Activated CD4-positive, alpha-beta T cell treated with anti-CD3 and anti-CD28 coated beads, Interleukin-2, amount 10 ng/mL, durations not matched to agents 24 days and 14 days (primary cell): ENCODE measurements at regions not wholly inside any gene's neighbourhood (a gene's known extent, or its start where the extent isn't known, plus 50 kb on each side); places are given as distances from the start of the nearest gene placed in this dataset.

Experiments
- DNase-seq: peaks from one replicate; pipeline ENCODE4 v3.0.0; 2022
- H3K27ac Mint-ChIP-seq: one replicate; pipeline ENCODE4 v1.8.0; 2022; ENCODE audit warnings: mild to moderate bottlenecking, mixed read lengths
- H3K27me3 Mint-ChIP-seq: one replicate; pipeline ENCODE4 v1.8.0; 2022; ENCODE audit warnings: mixed read lengths
- H3K36me3 Mint-ChIP-seq: one replicate; pipeline ENCODE4 v1.8.0; 2022; ENCODE audit warnings: low read depth, mild to moderate bottlenecking, mixed read lengths
- H3K4me1 Mint-ChIP-seq: one replicate; pipeline ENCODE4 v1.8.0; 2021; ENCODE audit warnings: mixed read lengths
- H3K4me3 Mint-ChIP-seq: one replicate; pipeline ENCODE4 v1.8.0; 2022; ENCODE audit warnings: mild to moderate bottlenecking, moderate library complexity, mixed read lengths
- H3K9me3 Mint-ChIP-seq: one replicate; pipeline ENCODE4 v1.8.0; 2021; ENCODE audit warnings: mixed read lengths
- intact Hi-C: fragments of 100-400 bp; cut with micrococcal nuclease; formaldehyde crosslinking; loops from one replicate; pipeline ENCODE4 v1.15.1; 2023

DNA sequence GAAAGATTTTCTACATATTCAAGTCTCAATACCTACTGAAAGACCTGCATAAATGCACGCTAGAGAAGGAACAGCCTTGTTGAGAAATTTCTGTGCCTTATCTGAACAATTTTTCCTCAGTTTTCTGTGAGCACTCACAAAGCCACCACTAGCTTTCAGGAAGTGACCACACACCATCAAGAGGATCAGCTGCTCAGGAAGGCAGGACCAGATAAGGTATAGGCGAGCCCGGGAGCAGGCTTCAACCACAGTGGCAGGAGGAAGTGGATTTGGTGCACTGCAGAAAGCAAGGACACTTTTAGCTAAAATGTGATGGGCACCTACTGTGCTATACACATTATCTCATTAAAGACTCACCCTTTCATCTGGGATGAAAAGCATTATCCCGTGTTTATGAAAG lies 220.8 kb downstream of the RAB38 start:
- no peaks in the 10 kb centered on the region for H3K27me3 Mint-ChIP-seq
- no peak overlapping the region for H3K4me3 Mint-ChIP-seq
- H3K9me3 Mint-ChIP-seq: no peaks in the 10 kb centered on the region
- no peaks in the 10 kb centered on the region for H3K4me1 Mint-ChIP-seq
- H3K36me3 Mint-ChIP-seq: no peaks in the 10 kb centered on the region
- H3K27ac Mint-ChIP-seq: no peak overlapping the region
- intact Hi-C loops: no loop called here
- DNase-seq: peak; percentile 8

DNA sequence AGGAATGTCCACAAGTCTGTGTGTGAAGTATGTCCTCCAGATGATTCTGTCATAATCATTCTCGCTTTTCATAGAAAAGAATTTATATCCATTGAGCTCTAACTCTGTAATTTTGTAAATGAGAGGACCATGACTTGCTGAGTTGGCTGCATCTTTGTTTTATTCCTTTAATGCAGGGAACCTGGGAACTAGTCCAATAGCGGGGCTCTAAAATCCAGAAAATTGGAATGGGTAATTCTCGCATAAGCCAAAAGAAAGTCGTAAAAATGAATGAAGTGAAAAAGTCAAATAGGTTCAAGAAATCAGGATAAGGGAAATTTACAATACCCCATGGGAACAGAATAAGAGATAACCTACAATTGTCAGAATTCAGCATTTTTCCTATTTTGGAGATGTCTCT lies 232.5 kb downstream of the RAB38 start:
- Mint-ChIP-seq H3K27ac (no peak overlapping the region), H3K36me3 (no peaks in the 10 kb centered on the region), H3K27me3 (no peaks in the 10 kb centered on the region), H3K4me1 (no peaks in the 10 kb centered on the region), H3K9me3 (no peaks in the 10 kb centered on the region), H3K4me3 (no peak overlapping the region)
- no peak for DNase-seq
- intact Hi-C loops: no loop called here

DNA sequence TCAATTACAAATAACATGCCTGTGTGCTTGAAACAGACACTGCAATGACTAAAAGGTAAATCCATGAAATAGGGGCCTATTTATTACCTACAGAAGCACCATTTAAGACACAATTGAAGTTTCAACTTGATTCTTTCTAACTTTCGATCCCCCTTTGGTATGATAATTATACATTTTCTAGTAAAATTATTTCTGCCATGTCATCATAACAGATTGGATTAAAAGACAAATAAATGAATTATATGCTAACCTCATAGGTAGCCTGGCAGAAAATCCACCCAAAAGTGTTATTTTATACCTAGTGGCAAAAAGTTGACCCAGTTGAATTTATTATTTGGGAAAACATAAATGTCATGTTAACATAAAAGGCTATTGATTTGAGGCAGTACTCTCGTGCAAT lies 241.1 kb downstream of the RAB38 start:
- Mint-ChIP-seq H3K27ac (no peak overlapping the region), H3K36me3 (no peaks in the 10 kb centered on the region), H3K4me1 (no peaks in the 10 kb centered on the region), H3K9me3 (no peaks in the 10 kb centered on the region), H3K27me3 (peaks cover 3% of the 10 kb centered on the region), H3K4me3 (no peak overlapping the region)
- intact Hi-C loops: no loop called here
- no peak for DNase-seq

DNA sequence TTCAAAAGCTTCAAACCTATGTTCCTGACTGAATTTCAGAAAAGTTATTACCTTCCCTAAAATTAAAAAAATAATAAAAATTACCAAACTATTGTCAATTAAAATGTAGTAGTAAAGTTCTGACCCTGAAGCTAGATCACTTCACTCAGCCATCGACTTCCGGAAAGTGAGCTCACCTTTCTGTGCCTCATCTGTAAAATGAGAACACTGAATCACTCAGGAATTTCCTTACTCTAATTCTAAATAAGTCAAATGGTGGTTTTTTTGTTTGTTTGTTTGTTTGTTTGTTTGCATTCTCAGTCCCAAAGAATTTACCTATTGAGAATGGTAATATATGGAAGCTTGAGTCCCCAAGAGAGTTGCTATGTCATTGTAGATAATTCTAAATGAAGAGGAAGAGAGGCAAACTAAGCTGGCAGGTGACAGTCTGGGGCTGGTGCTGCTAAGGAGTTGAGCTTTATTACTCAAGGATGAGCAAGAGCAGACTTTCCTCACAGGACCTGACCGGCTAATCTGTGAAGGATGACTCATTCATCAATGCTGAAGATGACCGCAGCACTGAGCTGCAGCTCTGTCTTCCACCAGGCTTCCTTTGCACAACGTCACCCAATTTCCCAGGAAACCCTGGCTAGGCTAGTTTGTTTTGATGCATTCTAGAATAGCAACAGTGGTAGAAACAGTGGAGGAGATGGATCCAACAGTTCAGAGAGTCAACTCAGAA lies 248.8 kb downstream of the RAB38 start:
- no peak for DNase-seq
- intact Hi-C loops: no loop called here
- H3K36me3 Mint-ChIP-seq: no peaks in the 10 kb centered on the region
- no peaks in the 10 kb centered on the region for H3K27me3 Mint-ChIP-seq
- H3K4me1 Mint-ChIP-seq: no peaks in the 10 kb centered on the region
- no peak overlapping the region for H3K4me3 Mint-ChIP-seq
- no peak overlapping the region for H3K27ac Mint-ChIP-seq
- no peaks in the 10 kb centered on the region for H3K9me3 Mint-ChIP-seq

DNA sequence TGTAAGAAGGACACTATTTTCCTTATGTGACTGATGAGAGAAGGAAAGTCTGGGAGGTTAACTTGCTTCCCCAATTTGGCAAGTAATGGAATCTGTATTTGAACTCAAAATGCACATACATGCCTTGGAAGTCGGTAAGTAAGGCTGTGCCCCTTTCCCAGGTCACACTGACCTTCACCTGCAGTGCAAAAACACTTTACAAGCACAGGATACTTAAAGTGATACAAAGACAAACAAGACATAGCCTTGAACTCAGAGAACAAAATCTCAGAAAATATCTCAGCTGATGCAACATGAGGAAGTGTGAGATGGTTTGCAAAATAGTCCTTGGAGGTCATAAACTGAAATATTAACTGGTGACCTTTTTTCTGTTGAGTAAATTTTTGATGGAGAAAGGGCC lies 251.1 kb downstream of the RAB38 start:
- H3K4me1 Mint-ChIP-seq: no peaks in the 10 kb centered on the region
- no peaks in the 10 kb centered on the region for H3K9me3 Mint-ChIP-seq
- intact Hi-C loops: no loop called here
- no peak overlapping the region for H3K4me3 Mint-ChIP-seq
- H3K27ac Mint-ChIP-seq: no peak overlapping the region
- H3K27me3 Mint-ChIP-seq: no peaks in the 10 kb centered on the region
- no peaks in the 10 kb centered on the region for H3K36me3 Mint-ChIP-seq
- DNase-seq: no peak

DNA sequence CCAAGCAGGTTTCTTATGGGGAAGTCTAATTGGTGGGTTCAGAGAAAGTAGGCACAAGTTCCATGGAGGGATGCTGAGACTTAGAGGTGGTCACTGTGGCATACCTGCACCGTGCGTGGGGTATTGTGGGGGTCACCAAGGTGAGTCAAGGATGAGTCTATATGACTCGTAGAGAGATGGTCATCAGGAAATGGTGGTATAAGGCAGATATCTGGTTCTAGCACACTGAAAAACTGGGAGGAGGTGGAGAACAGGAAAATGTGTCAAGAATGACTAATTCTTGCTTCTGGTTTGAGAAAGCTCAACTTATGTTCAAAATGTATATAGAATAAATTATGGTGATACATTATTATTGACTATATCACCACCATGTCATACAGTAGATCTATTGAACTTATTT lies 258.1 kb downstream of the RAB38 start:
- Mint-ChIP-seq H3K36me3 (no peaks in the 10 kb centered on the region), H3K4me3 (no peak overlapping the region), H3K27me3 (no peaks in the 10 kb centered on the region), H3K27ac (no peak overlapping the region), H3K4me1 (no peaks in the 10 kb centered on the region), H3K9me3 (no peaks in the 10 kb centered on the region)
- intact Hi-C loops: no loop called here
- DNase-seq: no peak

DNA sequence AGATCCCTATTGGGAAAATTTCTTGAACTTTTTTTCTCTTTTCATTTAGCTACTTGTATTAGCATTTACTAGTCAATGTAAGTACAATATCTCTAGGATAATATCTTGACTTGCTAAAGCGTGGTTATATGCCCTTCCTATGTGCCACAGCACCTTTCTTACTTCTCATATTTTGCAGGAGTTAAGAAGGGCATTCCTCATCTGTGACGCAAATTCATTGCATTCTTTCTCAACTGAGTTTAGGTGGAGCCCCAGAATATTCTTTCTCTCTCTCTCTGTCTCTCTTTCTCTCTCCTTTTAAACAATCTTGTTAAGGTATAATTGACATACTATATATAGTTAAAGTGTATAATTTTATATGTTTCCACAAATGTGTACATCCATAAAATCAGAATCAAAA lies 266.1 kb downstream of the RAB38 start:
- intact Hi-C loops: no loop called here
- Mint-ChIP-seq H3K36me3 (no peaks in the 10 kb centered on the region), H3K9me3 (no peaks in the 10 kb centered on the region), H3K4me1 (no peaks in the 10 kb centered on the region), H3K27me3 (no peaks in the 10 kb centered on the region), H3K4me3 (no peak overlapping the region), H3K27ac (no peak overlapping the region)
- no peak for DNase-seq

DNA sequence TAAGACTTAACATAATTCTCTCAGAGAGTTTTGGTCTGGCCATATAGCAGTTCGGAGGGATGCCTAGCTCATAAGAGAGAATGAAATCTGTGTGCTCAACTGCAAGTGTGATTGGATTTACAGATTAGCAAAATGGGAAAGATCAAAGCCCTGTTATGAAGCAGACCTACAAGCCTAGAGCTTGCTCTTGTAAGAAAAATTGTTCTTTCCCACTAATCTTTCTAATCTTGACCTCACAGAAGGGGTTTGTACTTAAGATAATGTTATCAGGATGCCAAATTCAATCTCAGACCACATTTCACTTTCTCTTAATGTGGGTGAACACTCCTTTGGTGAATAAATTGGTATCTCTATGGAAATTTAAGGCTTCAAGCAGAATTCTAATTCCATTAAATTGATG lies 267.2 kb downstream of the RAB38 start:
- H3K4me1 Mint-ChIP-seq: no peaks in the 10 kb centered on the region
- no peaks in the 10 kb centered on the region for H3K9me3 Mint-ChIP-seq
- DNase-seq: no peak
- intact Hi-C loops: no loop called here
- H3K27ac Mint-ChIP-seq: no peak overlapping the region
- H3K36me3 Mint-ChIP-seq: no peaks in the 10 kb centered on the region
- H3K4me3 Mint-ChIP-seq: no peak overlapping the region
- H3K27me3 Mint-ChIP-seq: no peaks in the 10 kb centered on the region

DNA sequence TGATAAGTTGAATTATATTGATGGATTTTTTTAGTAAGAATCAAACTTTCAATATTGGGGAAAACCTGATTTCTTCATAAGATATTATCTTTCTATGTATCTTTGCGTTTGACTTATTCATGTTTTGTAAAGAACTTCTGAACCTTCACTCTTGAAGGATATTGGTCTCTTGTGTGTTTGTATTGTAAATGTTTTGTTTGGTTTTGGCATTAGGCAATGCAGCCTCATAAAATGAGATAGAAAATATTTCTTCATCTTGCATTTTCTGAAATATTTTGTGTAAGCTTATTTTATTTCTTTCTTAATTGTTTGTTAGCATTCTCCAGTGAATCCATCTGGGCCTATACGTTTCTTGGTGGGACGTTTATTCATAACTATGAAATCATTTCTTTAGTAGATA lies 271.9 kb downstream of the RAB38 start:
- Mint-ChIP-seq H3K27me3 (no peaks in the 10 kb centered on the region), H3K4me1 (no peaks in the 10 kb centered on the region), H3K27ac (no peak overlapping the region), H3K36me3 (no peaks in the 10 kb centered on the region), H3K4me3 (no peak overlapping the region), H3K9me3 (no peaks in the 10 kb centered on the region)
- intact Hi-C loops: no loop called here
- DNase-seq: no peak

DNA sequence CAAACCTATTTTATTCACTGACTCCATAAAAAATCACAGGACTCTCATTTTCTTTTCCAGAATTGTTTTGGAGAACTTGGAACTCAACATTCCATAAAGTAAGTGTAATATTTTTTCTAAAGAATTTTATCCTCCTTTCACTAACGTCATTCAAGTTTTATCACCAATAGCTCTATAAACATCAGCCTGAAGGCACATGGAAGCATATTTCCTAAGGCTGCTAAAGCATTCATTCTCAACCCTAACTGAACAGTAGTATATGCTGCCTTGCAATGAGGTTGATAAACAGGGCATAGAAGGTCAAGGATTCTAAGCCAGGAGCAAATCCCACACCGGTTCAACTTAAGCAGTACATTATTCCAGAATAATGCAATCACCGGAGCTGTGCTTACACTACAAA lies 273.9 kb downstream of the RAB38 start:
- no peaks in the 10 kb centered on the region for H3K27me3 Mint-ChIP-seq
- no peak overlapping the region for H3K27ac Mint-ChIP-seq
- no peak overlapping the region for H3K4me3 Mint-ChIP-seq
- intact Hi-C loops: no loop called here
- DNase-seq: no peak
- H3K36me3 Mint-ChIP-seq: no peaks in the 10 kb centered on the region
- no peaks in the 10 kb centered on the region for H3K9me3 Mint-ChIP-seq
- no peaks in the 10 kb centered on the region for H3K4me1 Mint-ChIP-seq

DNA sequence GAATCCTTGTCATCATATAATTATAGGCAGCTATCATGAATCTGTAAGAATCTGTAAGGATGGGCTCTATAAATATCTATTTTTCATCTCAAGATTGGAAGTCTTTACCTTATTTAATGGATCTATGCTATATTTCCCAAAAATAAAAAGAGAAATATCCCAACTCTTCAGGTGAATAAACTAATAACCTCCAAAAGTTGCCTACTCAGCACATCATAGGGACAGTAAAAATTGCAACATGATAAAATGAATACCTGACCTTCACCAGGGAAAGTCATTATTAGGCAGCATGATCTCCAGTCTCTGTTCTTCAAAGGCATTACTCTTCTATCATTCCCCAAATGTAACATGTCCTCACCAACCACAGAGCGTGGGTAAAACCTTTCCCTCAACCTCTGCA lies 277.3 kb downstream of the RAB38 start:
- H3K4me3 Mint-ChIP-seq: no peak overlapping the region

DNA sequence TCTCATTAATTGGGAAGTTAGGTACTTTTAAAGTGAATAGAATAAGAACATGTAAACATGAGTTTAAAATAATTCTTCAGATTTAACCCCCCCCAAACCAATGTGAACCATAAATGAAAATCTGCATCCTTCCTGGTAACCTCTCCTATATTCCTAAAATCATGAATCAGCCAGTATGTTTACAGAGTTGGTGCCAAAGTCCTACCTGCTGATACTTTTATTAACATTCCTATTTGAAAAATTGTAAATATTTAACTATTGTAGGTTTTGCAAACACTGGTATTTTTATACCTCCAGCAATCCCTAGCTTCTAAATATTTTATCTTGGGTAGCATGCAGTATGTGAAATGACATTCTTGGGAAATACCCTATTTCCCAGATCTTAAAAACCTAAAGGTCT lies 278.2 kb downstream of the RAB38 start:
- H3K4me3 Mint-ChIP-seq: no peak overlapping the region
- intact Hi-C loops: no loop called here
- no peaks in the 10 kb centered on the region for H3K36me3 Mint-ChIP-seq

More for the DNA sequence above, 277.3 kb downstream of the RAB38 start:
- DNase-seq: no peak
- Mint-ChIP-seq H3K27ac (no peak overlapping the region), H3K27me3 (no peaks in the 10 kb centered on the region), H3K9me3 (no peaks in the 10 kb centered on the region), H3K36me3 (no peaks in the 10 kb centered on the region), H3K4me1 (no peaks in the 10 kb centered on the region)
- intact Hi-C loops: no loop called here

DNA sequence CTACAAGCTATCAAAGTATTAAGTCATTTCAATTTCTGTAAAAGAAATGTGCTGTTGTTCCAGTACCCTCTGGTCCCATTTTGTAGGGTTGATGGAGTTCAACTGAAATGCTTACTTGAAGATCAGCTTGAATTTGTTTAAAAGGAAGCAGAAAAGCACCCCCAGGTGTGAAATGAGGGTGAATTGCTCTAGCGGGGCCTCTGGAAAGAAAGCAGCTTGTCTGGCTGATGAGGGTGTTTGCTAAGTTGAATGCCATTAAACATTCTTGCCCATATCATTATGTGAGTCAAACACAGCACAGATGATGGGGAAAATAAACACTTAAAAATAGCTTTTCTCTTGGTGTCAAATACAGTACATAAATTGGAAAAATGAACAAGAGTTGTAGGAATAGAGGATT lies 280.3 kb downstream of the RAB38 start:
- Mint-ChIP-seq H3K4me1 (no peaks in the 10 kb centered on the region), H3K4me3 (no peak overlapping the region), H3K9me3 (no peaks in the 10 kb centered on the region), H3K36me3 (no peaks in the 10 kb centered on the region), H3K27me3 (no peaks in the 10 kb centered on the region), H3K27ac (no peak overlapping the region)
- intact Hi-C loops: no loop called here
- no peak for DNase-seq

More for the DNA sequence above, 278.2 kb downstream of the RAB38 start:
- Mint-ChIP-seq H3K27me3 (no peaks in the 10 kb centered on the region), H3K9me3 (no peaks in the 10 kb centered on the region), H3K4me1 (no peaks in the 10 kb centered on the region), H3K27ac (no peak overlapping the region)
- DNase-seq: no peak

DNA sequence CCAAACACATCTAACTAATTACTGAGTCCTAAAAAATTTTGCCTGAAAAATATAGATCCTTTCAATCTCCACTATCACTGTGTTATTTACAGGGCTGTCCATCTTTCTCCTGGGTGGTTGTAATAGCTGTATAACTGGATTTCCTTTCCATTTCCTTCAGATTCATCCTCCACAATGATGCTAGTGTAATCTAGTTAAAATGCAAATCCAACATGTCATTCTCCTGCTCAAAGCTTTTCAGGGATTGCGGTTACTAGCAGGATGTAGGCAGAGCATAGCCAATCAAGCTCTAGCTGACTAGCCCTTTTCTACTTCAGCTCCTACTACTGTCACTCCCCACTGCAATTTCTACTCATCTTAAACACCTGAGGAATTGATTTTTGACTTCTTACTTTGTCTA lies 283.0 kb downstream of the RAB38 start:
- Mint-ChIP-seq H3K27me3 (no peaks in the 10 kb centered on the region), H3K27ac (no peak overlapping the region), H3K4me3 (no peak overlapping the region), H3K9me3 (no peaks in the 10 kb centered on the region), H3K36me3 (no peaks in the 10 kb centered on the region), H3K4me1 (no peaks in the 10 kb centered on the region)
- intact Hi-C loops: no loop called here
- DNase-seq: no peak

DNA sequence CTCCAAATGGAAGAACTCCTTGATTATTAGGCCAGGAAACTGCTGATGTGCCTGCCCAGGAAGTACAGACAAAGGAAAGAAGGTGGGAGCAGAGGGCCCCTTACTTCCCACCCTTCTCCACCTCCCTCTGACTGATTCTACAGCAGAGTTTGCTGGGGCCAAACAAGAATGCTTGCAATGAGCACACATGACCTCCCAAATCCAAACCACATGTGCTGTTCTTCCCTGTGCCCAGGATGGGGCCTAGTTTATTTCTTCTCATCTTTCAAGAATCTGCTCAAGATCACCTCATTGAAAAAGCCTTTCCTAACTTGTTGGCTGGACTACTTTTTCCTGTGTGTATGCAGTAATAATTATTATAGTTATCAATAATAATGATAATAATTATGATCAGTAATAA lies 286.1 kb downstream of the RAB38 start:
- DNase-seq: no peak
- Mint-ChIP-seq H3K27ac (no peak overlapping the region), H3K4me3 (no peak overlapping the region), H3K9me3 (no peaks in the 10 kb centered on the region), H3K27me3 (no peaks in the 10 kb centered on the region), H3K4me1 (no peaks in the 10 kb centered on the region), H3K36me3 (no peaks in the 10 kb centered on the region)
- intact Hi-C loops: no loop called here
